ENCODE measurements at regions not wholly inside any gene's neighbourhood (a gene's known extent, or its start where the extent isn't known, plus 50 kb on each side); places are given as distances from the start of the nearest gene placed in this dataset.
A peak's percentile ranks its signal among the peaks of the same experiment; 100 is the strongest.

GRCh38 chr13:91101381-91101780 is 246.1 kb upstream of the MIR17HG start:
- DNase-seq = no peak

DNA sequence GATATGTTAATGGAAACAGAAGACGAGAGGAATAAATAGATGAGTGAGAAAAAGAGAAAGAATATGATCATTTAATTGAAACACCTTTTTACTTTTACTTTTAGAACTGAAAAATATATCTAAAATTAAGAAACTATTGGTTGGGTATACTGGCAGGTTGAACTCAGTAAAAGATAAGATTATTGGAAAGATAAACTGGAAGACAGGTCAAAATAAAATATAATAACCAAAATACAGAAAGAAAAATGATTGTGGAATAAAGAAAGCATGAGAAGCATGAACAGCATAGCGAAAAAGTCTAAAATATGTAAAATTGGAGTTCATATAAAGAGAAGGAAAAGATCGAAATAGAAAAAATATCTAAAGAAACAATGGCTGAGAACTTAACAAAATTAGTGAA is 242.2 kb upstream of the MIR17HG start:
- no peak for DNase-seq

GRCh38 chr13:91106565-91106964 is 240.9 kb upstream of the MIR17HG start:
- no peak for DNase-seq

GRCh38 chr13:91108315-91108714 is 239.2 kb upstream of the MIR17HG start:
- DNase-seq = no peak

- DNase-seq = no peak
Observed at GRCh38 chr13:91111476-91112200, 235.8 kb upstream of the MIR17HG start.

DNA sequence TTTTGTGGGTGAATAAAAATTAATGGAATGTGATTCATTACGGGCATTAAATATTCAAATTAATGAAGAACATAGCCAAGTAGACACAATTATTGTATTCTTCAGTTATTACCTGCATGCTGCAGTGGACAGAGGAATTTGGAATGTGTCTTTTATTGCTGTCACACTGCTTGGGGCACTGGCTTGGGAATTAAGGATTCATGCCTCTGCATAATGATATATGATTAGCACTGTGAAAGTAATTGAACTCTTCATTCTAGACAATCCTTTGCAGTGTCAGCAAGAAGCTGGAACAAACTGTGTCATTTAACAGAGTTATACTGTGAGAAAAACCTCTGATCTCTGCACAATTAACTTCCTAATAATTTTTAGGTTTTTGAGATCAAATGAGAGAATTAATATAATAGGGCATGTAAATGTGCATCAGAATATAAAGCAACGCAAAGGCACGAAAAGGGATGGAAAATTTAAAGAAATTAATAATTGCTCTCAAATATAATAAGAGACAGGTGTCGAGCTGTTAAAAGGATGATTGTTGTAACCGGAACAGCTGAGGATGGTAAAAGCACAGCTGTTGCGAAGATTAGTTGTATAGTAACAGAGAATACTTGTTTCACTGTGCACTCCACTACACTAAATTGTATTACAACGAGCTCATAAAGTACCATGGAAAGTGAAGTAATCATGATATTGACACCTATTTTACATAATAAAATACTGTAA is 235.1 kb upstream of the MIR17HG start:
- no peak for DNase-seq

DNA sequence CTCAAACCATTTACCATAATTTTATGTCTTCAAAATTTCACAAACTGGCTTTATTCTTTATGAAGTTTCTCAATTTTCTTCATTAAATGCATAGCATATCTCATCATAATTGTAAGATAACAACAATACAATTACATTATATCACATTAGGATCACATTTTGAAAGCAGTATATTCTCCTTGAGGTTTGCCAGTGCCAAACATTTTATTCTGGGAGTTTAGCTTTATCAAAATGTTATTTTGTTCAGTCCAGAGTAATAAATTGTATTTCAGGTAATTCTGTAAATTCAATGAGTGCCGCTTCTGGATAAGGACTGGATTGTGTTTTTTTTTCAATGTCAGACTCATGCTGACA is 234.6 kb upstream of the MIR17HG start:
- DNase-seq = no peak

- DNase-seq = no peak
Observed at GRCh38 chr13:91115776-91116175, 231.7 kb upstream of the MIR17HG start.

DNA sequence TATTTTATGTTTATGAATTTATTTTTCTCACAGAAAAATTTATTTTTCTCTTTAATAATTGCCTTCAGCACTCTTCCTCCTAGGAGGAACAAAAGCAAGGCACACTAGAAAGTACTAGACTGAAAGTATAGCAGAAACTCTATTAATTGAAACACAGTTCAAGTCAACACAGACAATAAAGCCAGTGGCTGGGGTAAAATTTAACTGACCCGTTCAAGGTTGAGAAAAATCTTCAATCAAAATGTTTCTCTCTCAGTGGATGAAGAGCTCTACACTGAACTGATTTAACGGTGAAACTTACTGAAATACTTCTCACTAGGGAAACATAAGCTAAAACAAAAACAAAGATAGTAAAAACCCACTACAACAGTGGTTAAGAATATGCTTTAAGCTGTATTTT is 230.1 kb upstream of the MIR17HG start:
- no peak for DNase-seq

GRCh38 chr13:91119643-91120042 is 227.8 kb upstream of the MIR17HG start:
- DNase-seq = no peak

DNA sequence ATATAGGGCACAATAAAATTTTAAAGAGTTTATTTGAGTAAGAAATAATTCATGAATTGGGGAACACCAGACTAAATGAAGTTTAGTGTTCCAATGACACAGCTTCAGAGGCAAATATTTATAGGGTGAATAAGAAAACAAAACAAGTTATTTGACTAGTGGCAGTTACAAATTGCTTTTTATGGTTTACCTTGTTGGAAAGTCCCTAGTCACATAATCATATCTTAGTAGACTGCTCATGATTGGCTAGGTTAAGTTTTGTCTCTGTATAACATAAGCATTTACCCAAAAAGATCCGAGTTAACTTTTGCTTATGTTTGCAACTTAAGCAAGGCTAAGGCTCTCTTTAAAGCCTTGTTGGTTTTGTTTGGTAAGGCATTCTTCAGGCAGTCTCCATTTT is 224.7 kb upstream of the MIR17HG start:
- no peak for DNase-seq

- no peak for DNase-seq
Observed at GRCh38 chr13:91123456-91124127, 223.9 kb upstream of the MIR17HG start.

GRCh38 chr13:91126806-91127205 is 220.7 kb upstream of the MIR17HG start:
- no peak for DNase-seq

DNA sequence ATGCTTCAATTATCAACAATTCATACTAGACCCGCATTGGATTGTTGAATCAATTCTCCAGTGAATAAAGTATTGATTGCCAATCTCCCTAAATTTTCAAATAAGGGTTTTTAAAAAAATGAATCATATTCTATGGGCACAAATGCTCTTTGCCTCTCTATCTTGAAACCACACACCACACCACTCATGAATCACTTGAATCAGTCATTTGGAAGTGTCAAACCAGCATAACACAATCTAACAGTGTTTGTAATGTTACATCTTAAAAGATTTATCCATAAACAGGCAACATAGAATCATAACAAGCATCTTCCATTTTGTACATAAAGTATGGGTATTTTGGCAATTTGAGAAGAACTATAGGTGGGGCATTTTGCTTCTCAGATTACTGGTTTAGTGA is 219.5 kb upstream of the MIR17HG start:
- DNase-seq = no peak

- no peak for DNase-seq
Observed at GRCh38 chr13:91132381-91132780, 215.1 kb upstream of the MIR17HG start.

DNA sequence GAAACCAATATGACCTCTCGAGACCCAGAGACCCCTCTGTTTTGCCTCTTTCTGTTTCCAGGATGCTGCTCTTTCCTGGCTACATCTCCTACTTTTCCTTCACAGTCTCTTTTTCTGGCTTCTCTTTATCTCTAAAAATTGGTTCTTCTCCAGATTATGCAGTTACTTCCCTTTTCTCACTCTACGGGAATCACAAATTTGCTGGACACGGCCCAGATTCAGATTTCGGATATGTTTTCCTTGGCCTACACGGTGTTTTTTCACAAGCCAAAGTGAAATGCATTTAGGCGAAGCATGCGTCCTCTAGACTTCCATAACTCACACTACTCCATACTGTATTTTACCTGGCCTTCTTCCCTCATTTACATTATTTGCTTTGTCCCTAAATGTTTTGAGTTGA is 214.7 kb upstream of the MIR17HG start:
- no peak for DNase-seq

- DNase-seq = peak; percentile 44
Observed at GRCh38 chr13:91133941-91134802, 213.3 kb upstream of the MIR17HG start.

- no peak for DNase-seq
Observed at GRCh38 chr13:91134803-91135184, 212.7 kb upstream of the MIR17HG start.

GRCh38 chr13:91135376-91135775 is 212.1 kb upstream of the MIR17HG start:
- DNase-seq = no peak

GRCh38 chr13:91135968-91136367 is 211.5 kb upstream of the MIR17HG start:
- DNase-seq = no peak

DNA sequence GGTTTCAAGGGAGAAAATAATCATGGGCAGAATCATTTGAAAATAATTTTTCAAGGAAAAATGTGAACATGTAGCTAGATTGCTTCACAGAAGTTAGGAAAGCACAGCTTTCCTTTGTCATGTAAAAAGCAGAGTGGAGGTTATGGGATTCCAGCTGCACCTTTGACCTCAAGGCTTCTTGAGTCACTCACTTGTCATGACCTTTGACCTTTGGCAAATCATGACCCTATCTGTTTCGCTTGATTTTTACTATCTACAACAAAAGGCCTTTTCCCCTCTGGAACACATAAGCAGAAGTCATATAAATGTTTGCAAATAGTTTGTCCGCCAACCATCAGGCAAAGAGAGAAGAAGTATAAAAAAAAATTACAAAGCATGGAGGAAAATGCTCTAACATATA is 210.7 kb upstream of the MIR17HG start:
- DNase-seq = no peak

DNA sequence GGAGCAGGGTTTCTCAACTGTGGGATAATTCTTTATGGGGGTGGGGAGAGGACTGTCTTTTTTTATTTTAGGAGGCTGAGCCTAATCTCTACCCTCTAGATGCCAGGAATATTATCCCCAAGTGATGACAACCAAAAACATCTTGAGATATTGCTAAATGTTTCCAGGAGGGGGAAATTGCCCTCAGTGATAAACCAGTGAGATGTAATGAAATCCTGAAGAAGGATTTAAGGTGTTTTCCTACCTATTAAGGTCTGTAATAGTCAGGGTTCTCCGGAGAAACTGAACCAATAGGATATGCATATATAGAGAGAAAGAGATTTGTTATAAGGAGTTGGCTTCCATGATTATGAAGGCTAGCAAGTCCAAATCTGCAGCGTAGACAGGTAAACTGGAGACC is 208.3 kb upstream of the MIR17HG start:
- no peak for DNase-seq

- no peak for DNase-seq
Observed at GRCh38 chr13:91141543-91142061, 205.9 kb upstream of the MIR17HG start.
